ENCODE measurements at regions not wholly inside any gene's neighbourhood (a gene's known extent, or its start where the extent isn't known, plus 50 kb on each side); places are given as distances from the start of the nearest gene placed in this dataset.

GRCh38 chr6:113351173-113351834, 505.8 kb upstream of the MARCKS start:
- no TSS peak for BruUV-seq (replicated peaks)
- TF ChIP-seq TCF7L2 (IDR thresholded peaks at IDR 0.05; ENCODE audit: low read depth, low read length) = no peak
- TF ChIP-seq POLR2AphosphoS5 (IDR thresholded peaks at IDR 0.05; ENCODE audit: low read depth, low read length) = no peak
- TF ChIP-seq CTCF (IDR thresholded peaks at IDR 0.05) = no peak
- TF ChIP-seq REST (IDR thresholded peaks at IDR 0.05; ENCODE audit: insufficient read depth in 1 of 2, low read depth in 2 of 2, low read length in 1 of 2) = no peak
- no peak for TF ChIP-seq SIN3A (IDR thresholded peaks at IDR 0.05; ENCODE audit: borderline replicate concordance, insufficient read depth, low read depth, low read length)
- Histone ChIP-seq H3K27ac (ENCODE audit: low read length) (no peak overlapping the region), H3K27me3 (ENCODE audit: control insufficient read depth, insufficient read depth, low read length) (no peaks in the 10 kb centered on the region), H3K4me1 (ENCODE audit: control insufficient read depth, insufficient read depth, low read length) (no peaks in the 10 kb centered on the region; the same call in 1 of the 2 replicates), H3K36me3 (ENCODE audit: control insufficient read depth, insufficient read depth, low read length) (no peaks in the 10 kb centered on the region), H3K4me3 (ENCODE audit: low read depth in 2 of 2, low read length in 2 of 2) (no peak overlapping the region), H3K9me3 (ENCODE audit: control insufficient read depth, insufficient read depth, low read depth, low read length) (no peaks in the 10 kb centered on the region)
- no peak for ATAC-seq
- in situ Hi-C loops (cut with HindIII; ENCODE audit: low pct_unique_long_range_greater_than_20kb, low sequenced_read_pairs) (no loop called here), intact Hi-C loops (cut with micrococcal nuclease; ENCODE audit: unreplicated experiment) (no loop called here)
- ChIA-PET CTCF (no interaction called here), POLR2A (no interaction called here)
- no peak for DNase-seq (ENCODE audit: low read depth, low spot score)

- H3K4me3 ChIP-seq (ENCODE audit: low read depth in 2 of 2, low read length in 2 of 2) = no peak overlapping the region
- no peak overlapping the region for H3K27ac ChIP-seq (ENCODE audit: low read length)
- no peaks in the 10 kb centered on the region for H3K27me3 ChIP-seq (ENCODE audit: control insufficient read depth, insufficient read depth, low read length)
- intact Hi-C loops (cut with micrococcal nuclease; ENCODE audit: unreplicated experiment) = no loop called here
- H3K36me3 ChIP-seq (ENCODE audit: control insufficient read depth, insufficient read depth, low read length) = no peaks in the 10 kb centered on the region
- peak; percentile 86 for ATAC-seq
- no peaks in the 10 kb centered on the region; the same call in 1 of the 2 replicates for H3K4me1 ChIP-seq (ENCODE audit: control insufficient read depth, insufficient read depth, low read length)
- CTCF ChIA-PET = no interaction called here
- TF ChIP-seq CTCF (IDR thresholded peaks at IDR 0.05) (no peak), TCF7L2 (IDR thresholded peaks at IDR 0.05; ENCODE audit: low read depth, low read length) (no peak), SIN3A (IDR thresholded peaks at IDR 0.05; ENCODE audit: borderline replicate concordance, insufficient read depth, low read depth, low read length) (no peak), POLR2AphosphoS5 (IDR thresholded peaks at IDR 0.05; ENCODE audit: low read depth, low read length) (no peak), REST (IDR thresholded peaks at IDR 0.05; ENCODE audit: insufficient read depth in 1 of 2, low read depth in 2 of 2, low read length in 1 of 2) (no peak)
- no TSS peak for BruUV-seq (replicated peaks)
- in situ Hi-C loops (cut with HindIII; ENCODE audit: low pct_unique_long_range_greater_than_20kb, low sequenced_read_pairs) = no loop called here
- peak; percentile 64 for DNase-seq (ENCODE audit: low read depth, low spot score)
- H3K9me3 ChIP-seq (ENCODE audit: control insufficient read depth, insufficient read depth, low read depth, low read length) = no peaks in the 10 kb centered on the region
- POLR2A ChIA-PET = no interaction called here
Observed at GRCh38 chr6:113352029-113352801, 504.9 kb upstream of the MARCKS start.
